Lower lobe of right lung (tissue), 2 donors: ENCODE measurements at regions not wholly inside any gene's neighbourhood (a gene's known extent, or its start where the extent isn't known, plus 50 kb on each side); places are given as distances from the start of the nearest gene placed in this dataset.

ENCODE experiments used
- ATAC-seq, 2 donors: fragments of 200-7000 bp; cut with Tn5 transposase; one replicate each; pipeline ENCODE4 v1.9.1; 2020 to 2022; ENCODE audit warnings: mild to moderate bottlenecking in 2 of 2, moderate library complexity in 2 of 2
- DNase-seq: peaks from one replicate; pipeline ENCODE4 v3.0.0-alpha.2; 2020
- H3K27ac ChIP-seq: fragments of 200-600 bp; one replicate; pipeline ENCODE4 v1.8.0; 2022
- H3K27me3 ChIP-seq: fragments of 200-600 bp; one replicate; pipeline ENCODE4 v1.8.0; 2022; ENCODE audit warnings: low read depth
- H3K36me3 ChIP-seq: fragments of 200-600 bp; one replicate; pipeline ENCODE4 v1.8.0; 2022; ENCODE audit warnings: mild to moderate bottlenecking
- H3K4me1 ChIP-seq: fragments of 200-600 bp; one replicate; pipeline ENCODE4 v1.8.0; 2022
- H3K4me3 ChIP-seq: fragments of 200-600 bp; one replicate; pipeline ENCODE4 v1.8.0; 2022; ENCODE audit warnings: mild to moderate bottlenecking
- H3K9me3 ChIP-seq: fragments of 200-600 bp; one replicate; pipeline ENCODE4 v1.8.0; 2022
- CTCF ChIP-seq: fragments of 200-600 bp; IDR thresholded peaks from one replicate; pipeline ENCODE4 v1.8.0; 2022; ENCODE audit warnings: antibody characterized with exemption, mild to moderate bottlenecking
- intact Hi-C: fragments of 100-400 bp; cut with DNase I; formaldehyde crosslinking; loops from one replicate; pipeline ENCODE4 v1.11.0; 2022
- donor health status: DM: no; HTN: yes; CAD: no; lungs with severe emphysema.

GRCh38 chr6:104603108-104603745 is 256.5 kb downstream of the HACE1 start:
- Histone ChIP-seq H3K27ac (no peak overlapping the region), H3K4me3 (no peak overlapping the region), H3K36me3 (no peaks in the 10 kb centered on the region), H3K27me3 (no peaks in the 10 kb centered on the region), H3K4me1 (peaks cover 23% of the 10 kb centered on the region), H3K9me3 (no peaks in the 10 kb centered on the region)
- no peak for TF ChIP-seq CTCF
- DNase-seq (no peak), ATAC-seq (no peak)
- intact Hi-C loops: no loop called here

- H3K9me3 ChIP-seq: no peaks in the 10 kb centered on the region
- intact Hi-C loops: no loop called here
- ATAC-seq (peak in 1 of 2 donors; percentile 32), DNase-seq (no peak)
- H3K36me3 ChIP-seq: no peaks in the 10 kb centered on the region
- TF ChIP-seq CTCF: no peak
- no peaks in the 10 kb centered on the region for H3K27me3 ChIP-seq
- no peak overlapping the region for H3K27ac ChIP-seq
- H3K4me1 ChIP-seq: peaks cover 23% of the 10 kb centered on the region
- no peak overlapping the region for H3K4me3 ChIP-seq
Observed at GRCh38 chr6:104601721-104602120, 258.0 kb downstream of the HACE1 start.

DNA sequence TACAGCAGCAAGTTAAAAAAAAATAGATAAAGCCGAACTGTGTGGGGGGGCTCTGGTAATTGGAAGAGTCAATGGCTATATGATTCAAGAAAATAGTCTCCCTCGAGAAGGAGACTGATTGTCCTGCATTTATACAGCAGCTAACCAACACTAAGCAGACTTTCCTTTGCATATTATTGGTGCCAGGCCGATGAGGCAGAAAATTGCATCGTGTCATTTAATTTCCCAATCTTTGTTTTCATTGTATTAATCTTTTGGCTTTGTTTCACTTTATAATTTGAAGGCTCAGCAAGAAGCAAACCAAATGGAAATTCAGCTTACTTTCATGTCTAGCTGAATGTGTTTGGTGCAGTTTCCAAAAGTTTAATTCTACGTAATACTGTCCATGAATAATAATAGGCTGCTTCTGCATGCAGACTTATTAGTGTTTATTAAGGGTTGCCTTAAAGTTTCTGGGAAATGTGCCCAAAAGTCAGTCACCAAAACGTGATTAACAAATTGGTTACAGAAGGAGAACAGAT is 258.5 kb downstream of the HACE1 start:
- Histone ChIP-seq H3K27ac (no peak overlapping the region), H3K9me3 (no peaks in the 10 kb centered on the region), H3K4me3 (no peak overlapping the region), H3K36me3 (no peaks in the 10 kb centered on the region), H3K4me1 (peaks cover 23% of the 10 kb centered on the region), H3K27me3 (no peaks in the 10 kb centered on the region)
- no peak for DNase-seq
- no peak for TF ChIP-seq CTCF
- intact Hi-C loops: no loop called here
- no peak for ATAC-seq

- intact Hi-C loops: no loop called here
- Histone ChIP-seq H3K36me3 (no peaks in the 10 kb centered on the region), H3K4me3 (no peak overlapping the region), H3K4me1 (peaks cover 23% of the 10 kb centered on the region), H3K9me3 (no peaks in the 10 kb centered on the region), H3K27me3 (no peaks in the 10 kb centered on the region), H3K27ac (no peak overlapping the region)
- ATAC-seq: no peak
- no peak for TF ChIP-seq CTCF
- DNase-seq: no peak
Observed at GRCh38 chr6:104600639-104600931, 259.1 kb downstream of the HACE1 start.

DNA sequence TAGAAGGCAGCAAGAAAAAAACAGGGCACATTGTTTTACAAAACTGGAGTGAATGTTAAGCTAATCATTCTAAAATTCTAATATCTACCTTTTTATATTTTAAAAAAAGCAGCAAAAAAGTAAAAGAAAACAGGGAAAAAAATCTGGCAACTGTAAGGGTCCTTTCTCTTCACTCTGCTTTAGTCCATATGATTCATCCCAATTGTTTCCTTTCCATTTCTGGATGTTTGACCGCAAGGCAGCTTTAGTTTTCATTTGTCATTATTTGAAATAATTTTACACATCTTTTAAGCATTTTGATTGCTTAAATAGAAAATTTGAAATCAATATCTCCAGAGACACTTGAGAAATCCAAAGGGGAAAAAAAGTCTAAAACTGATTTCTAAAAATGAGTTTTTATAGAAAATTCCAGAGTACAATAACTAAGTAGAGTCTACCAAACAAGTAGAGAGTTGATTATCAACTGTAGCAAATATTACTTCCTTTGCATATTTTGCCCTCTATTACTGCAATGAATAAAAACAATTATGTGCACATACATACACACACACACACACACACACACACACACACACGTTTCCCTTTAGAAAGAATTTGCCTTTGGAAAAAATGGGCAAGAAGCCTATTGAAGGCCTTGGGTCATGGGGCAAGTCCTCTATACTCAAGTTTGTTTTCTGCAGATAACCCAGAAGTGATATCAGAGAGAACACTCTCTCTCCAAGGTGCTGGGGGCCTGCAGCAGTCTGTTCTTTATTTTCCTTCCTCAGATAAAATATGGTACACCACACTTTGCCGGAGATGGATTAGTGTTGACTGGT is 259.7 kb downstream of the HACE1 start:
- no peak overlapping the region for H3K27ac ChIP-seq
- no peaks in the 10 kb centered on the region for H3K9me3 ChIP-seq
- H3K4me3 ChIP-seq: no peak overlapping the region
- no peaks in the 10 kb centered on the region for H3K36me3 ChIP-seq
- H3K4me1 ChIP-seq: peaks cover 23% of the 10 kb centered on the region
- H3K27me3 ChIP-seq: no peaks in the 10 kb centered on the region
- TF ChIP-seq CTCF: no peak
- DNase-seq: no peak
- intact Hi-C loops: no loop called here
- no peak for ATAC-seq
